ENCODE measurements at regions not wholly inside any gene's neighbourhood (a gene's known extent, or its start where the extent isn't known, plus 50 kb on each side); places are given as distances from the start of the nearest gene placed in this dataset.

- Histone ChIP-seq H3K4ac (ENCODE audit: low read length) (no peak overlapping the region), H2BK12ac (ENCODE audit: low read length) (no peak overlapping the region), H3K4me3 (ENCODE audit: low read length in 2 of 2) (no peak overlapping the region), H2BK5ac (ENCODE audit: low read length) (no peak overlapping the region), H2AFZ (ENCODE audit: low read length) (no peak overlapping the region), H2BK120ac (ENCODE audit: low read depth, low read length) (no peak overlapping the region), H4K91ac (ENCODE audit: low read depth, low read length, poor library complexity) (no peak overlapping the region), H3K36me3 (replicated peaks in 1 of 2; ENCODE audit: control insufficient read depth in 2 of 2, insufficient read depth in 2 of 2, low read length in 2 of 2) (no peaks in the 10 kb centered on the region), H3K4me1 (ENCODE audit: control insufficient read depth in 2 of 2, insufficient read depth in 1 of 2, low read depth in 1 of 2, low read length in 2 of 2) (no peaks in the 10 kb centered on the region), H3K9me3 (replicated peaks in 1 of 2; ENCODE audit: control insufficient read depth in 2 of 2, insufficient read depth in 1 of 2, low read depth in 1 of 2, low read length in 2 of 2) (no peaks in the 10 kb centered on the region), H3K27ac (replicated peaks; ENCODE audit: low read length) (no peak overlapping the region), H4K8ac (ENCODE audit: low read depth, low read length) (no peak overlapping the region), H3K27me3 (ENCODE audit: control insufficient read depth in 3 of 3, insufficient read depth in 3 of 3, low read depth in 1 of 3, low read length in 3 of 3) (no peaks in the 10 kb centered on the region), H3K23ac (ENCODE audit: low read depth, low read length, poor library complexity) (no peak overlapping the region), H3K79me1 (ENCODE audit: low read depth, low read length) (no peaks in the 10 kb centered on the region), H3K4me2 (ENCODE audit: insufficient read depth, low read length, poor library complexity, severe bottlenecking) (no peak overlapping the region), H2BK15ac (ENCODE audit: low read length) (no peak overlapping the region), H3K14ac (ENCODE audit: low read length) (no peak overlapping the region), H2AK5ac (ENCODE audit: low read depth, low read length) (no peak overlapping the region), H3K9ac (ENCODE audit: low read depth, low read length, poor library complexity) (no peak overlapping the region), H3K18ac (ENCODE audit: low read length) (no peak overlapping the region)
- no peak for DNase-seq (ENCODE audit: low spot score)
- WGBS, 2 donors (ENCODE audit: extremely low coverage in 2 of 2, insufficient read length in 2 of 2, insufficient replicate concordance in 1 of 2) = no CpG with 5 or more reads among the region's 1 CpG
These were observed 122.5 kb upstream of the C1orf87 start for GRCh38 chr1:60196026-60196425.

DNA sequence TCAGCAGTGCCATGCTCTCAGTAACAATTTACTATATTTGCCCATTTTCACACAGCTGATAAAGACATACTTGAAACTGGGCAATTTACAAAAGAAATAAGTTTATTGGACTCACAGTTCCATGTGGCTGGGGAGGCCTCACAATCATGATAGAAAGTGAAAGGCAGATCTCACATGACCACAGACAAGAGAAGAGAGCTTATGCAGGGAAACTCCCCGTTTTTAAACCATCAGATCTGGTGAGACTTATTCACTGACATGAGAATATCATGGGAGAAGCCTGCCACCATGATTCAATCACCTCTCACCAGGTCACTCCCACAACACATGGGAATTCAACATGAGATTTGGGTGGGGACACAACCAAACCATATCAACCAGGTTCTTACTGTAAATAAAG, 112.1 kb upstream of the C1orf87 start:
- no peaks in the 10 kb centered on the region for H3K79me1 ChIP-seq (ENCODE audit: low read depth, low read length)
- H2BK12ac ChIP-seq (ENCODE audit: low read length) = no peak overlapping the region
- no peak for DNase-seq (ENCODE audit: low spot score)
- no peak overlapping the region for H3K4me3 ChIP-seq (ENCODE audit: low read length in 2 of 2)
- H2BK5ac ChIP-seq (ENCODE audit: low read length) = no peak overlapping the region
- H3K27me3 ChIP-seq (ENCODE audit: control insufficient read depth in 3 of 3, insufficient read depth in 3 of 3, low read depth in 1 of 3, low read length in 3 of 3) = no peaks in the 10 kb centered on the region
- no peaks in the 10 kb centered on the region for H3K36me3 ChIP-seq (replicated peaks in 1 of 2; ENCODE audit: control insufficient read depth in 2 of 2, insufficient read depth in 2 of 2, low read length in 2 of 2)
- H2BK15ac ChIP-seq (ENCODE audit: low read length) = no peak overlapping the region
- H3K14ac ChIP-seq (ENCODE audit: low read length) = no peak overlapping the region
- H3K18ac ChIP-seq (ENCODE audit: low read length) = no peak overlapping the region
- no peak overlapping the region for H2AFZ ChIP-seq (ENCODE audit: low read length)
- H3K4me1 ChIP-seq (ENCODE audit: control insufficient read depth in 2 of 2, insufficient read depth in 1 of 2, low read depth in 1 of 2, low read length in 2 of 2) = no peaks in the 10 kb centered on the region
- no peak overlapping the region for H3K27ac ChIP-seq (replicated peaks; ENCODE audit: low read length)
- H3K4me2 ChIP-seq (ENCODE audit: insufficient read depth, low read length, poor library complexity, severe bottlenecking) = no peak overlapping the region
- H3K23ac ChIP-seq (ENCODE audit: low read depth, low read length, poor library complexity) = no peak overlapping the region
- H4K8ac ChIP-seq (ENCODE audit: low read depth, low read length) = no peak overlapping the region
- WGBS, 2 donors (ENCODE audit: extremely low coverage in 2 of 2, insufficient read length in 2 of 2, insufficient replicate concordance in 1 of 2) = no CpG with 5 or more reads among the region's 1 CpG
- no peak overlapping the region for H4K91ac ChIP-seq (ENCODE audit: low read depth, low read length, poor library complexity)
- no peak overlapping the region for H2BK120ac ChIP-seq (ENCODE audit: low read depth, low read length)
- peaks cover 0 to 3% of the 10 kb centered on the region in 2 donors for H3K9me3 ChIP-seq (replicated peaks in 1 of 2; ENCODE audit: control insufficient read depth in 2 of 2, insufficient read depth in 1 of 2, low read depth in 1 of 2, low read length in 2 of 2)
- H2AK5ac ChIP-seq (ENCODE audit: low read depth, low read length) = no peak overlapping the region
- no peak overlapping the region for H3K4ac ChIP-seq (ENCODE audit: low read length)
- H3K9ac ChIP-seq (ENCODE audit: low read depth, low read length, poor library complexity) = no peak overlapping the region

- no peak for DNase-seq (ENCODE audit: low spot score)
- no CpG with 5 or more reads among the region's 2 CpGs for WGBS, 2 donors (ENCODE audit: extremely low coverage in 2 of 2, insufficient read length in 2 of 2, insufficient replicate concordance in 1 of 2)
- H3K27ac ChIP-seq (replicated peaks; ENCODE audit: low read length) = no peak overlapping the region
These were observed 111.0 kb upstream of the C1orf87 start for GRCh38 chr1:60184521-60184920.

GRCh38 chr1:60173729-60174505, 100.3 kb upstream of the C1orf87 start:
- H2BK12ac ChIP-seq (ENCODE audit: low read length) = no peak overlapping the region
- no peak overlapping the region for H4K91ac ChIP-seq (ENCODE audit: low read depth, low read length, poor library complexity)
- no peaks in the 10 kb centered on the region for H3K36me3 ChIP-seq (replicated peaks in 1 of 2; ENCODE audit: control insufficient read depth in 2 of 2, insufficient read depth in 2 of 2, low read length in 2 of 2)
- no peaks in the 10 kb centered on the region for H3K4me1 ChIP-seq (ENCODE audit: control insufficient read depth in 2 of 2, insufficient read depth in 1 of 2, low read depth in 1 of 2, low read length in 2 of 2)
- no peaks in the 10 kb centered on the region for H3K27me3 ChIP-seq (ENCODE audit: control insufficient read depth in 3 of 3, insufficient read depth in 3 of 3, low read depth in 1 of 3, low read length in 3 of 3)
- DNase-seq (ENCODE audit: low spot score) = no peak
- no peak overlapping the region for H2BK15ac ChIP-seq (ENCODE audit: low read length)
- H2BK120ac ChIP-seq (ENCODE audit: low read depth, low read length) = no peak overlapping the region
- no peak overlapping the region for H3K4ac ChIP-seq (ENCODE audit: low read length)
- H3K4me2 ChIP-seq (ENCODE audit: insufficient read depth, low read length, poor library complexity, severe bottlenecking) = no peak overlapping the region
- no peak overlapping the region for H3K9ac ChIP-seq (ENCODE audit: low read depth, low read length, poor library complexity)
- no peak overlapping the region for H2AFZ ChIP-seq (ENCODE audit: low read length)
- H3K4me3 ChIP-seq (ENCODE audit: low read length in 2 of 2) = no peak overlapping the region
- no peak overlapping the region for H3K27ac ChIP-seq (replicated peaks; ENCODE audit: low read length)
- no peaks in the 10 kb centered on the region for H3K9me3 ChIP-seq (replicated peaks in 1 of 2; ENCODE audit: control insufficient read depth in 2 of 2, insufficient read depth in 1 of 2, low read depth in 1 of 2, low read length in 2 of 2)
- H3K18ac ChIP-seq (ENCODE audit: low read length) = no peak overlapping the region
- no peak overlapping the region for H4K8ac ChIP-seq (ENCODE audit: low read depth, low read length)
- H2BK5ac ChIP-seq (ENCODE audit: low read length) = no peak overlapping the region
- no peak overlapping the region for H3K23ac ChIP-seq (ENCODE audit: low read depth, low read length, poor library complexity)
- H3K79me1 ChIP-seq (ENCODE audit: low read depth, low read length) = no peaks in the 10 kb centered on the region
- no CpG with 5 or more reads among the region's 3 CpGs for WGBS, 2 donors (ENCODE audit: extremely low coverage in 2 of 2, insufficient read length in 2 of 2, insufficient replicate concordance in 1 of 2)
- no peak overlapping the region for H3K14ac ChIP-seq (ENCODE audit: low read length)
- H2AK5ac ChIP-seq (ENCODE audit: low read depth, low read length) = no peak overlapping the region

More at GRCh38 chr1:60184521-60184920, 111.0 kb upstream of the C1orf87 start:
- Histone ChIP-seq H3K79me1 (ENCODE audit: low read depth, low read length) (no peaks in the 10 kb centered on the region), H2BK120ac (ENCODE audit: low read depth, low read length) (no peak overlapping the region), H3K4me1 (ENCODE audit: control insufficient read depth in 2 of 2, insufficient read depth in 1 of 2, low read depth in 1 of 2, low read length in 2 of 2) (no peaks in the 10 kb centered on the region), H3K9ac (ENCODE audit: low read depth, low read length, poor library complexity) (no peak overlapping the region), H4K91ac (ENCODE audit: low read depth, low read length, poor library complexity) (no peak overlapping the region), H3K4me2 (ENCODE audit: insufficient read depth, low read length, poor library complexity, severe bottlenecking) (no peak overlapping the region), H3K9me3 (replicated peaks in 1 of 2; ENCODE audit: control insufficient read depth in 2 of 2, insufficient read depth in 1 of 2, low read depth in 1 of 2, low read length in 2 of 2) (peaks cover 0 to 3% of the 10 kb centered on the region in 2 donors), H2BK12ac (ENCODE audit: low read length) (no peak overlapping the region), H3K14ac (ENCODE audit: low read length) (no peak overlapping the region), H3K27me3 (ENCODE audit: control insufficient read depth in 3 of 3, insufficient read depth in 3 of 3, low read depth in 1 of 3, low read length in 3 of 3) (no peaks in the 10 kb centered on the region), H2AFZ (ENCODE audit: low read length) (no peak overlapping the region), H4K8ac (ENCODE audit: low read depth, low read length) (no peak overlapping the region), H3K4ac (ENCODE audit: low read length) (no peak overlapping the region), H2BK5ac (ENCODE audit: low read length) (no peak overlapping the region), H3K18ac (ENCODE audit: low read length) (no peak overlapping the region), H2BK15ac (ENCODE audit: low read length) (no peak overlapping the region), H3K23ac (ENCODE audit: low read depth, low read length, poor library complexity) (no peak overlapping the region), H3K4me3 (ENCODE audit: low read length in 2 of 2) (no peak overlapping the region), H3K36me3 (replicated peaks in 1 of 2; ENCODE audit: control insufficient read depth in 2 of 2, insufficient read depth in 2 of 2, low read length in 2 of 2) (no peaks in the 10 kb centered on the region), H2AK5ac (ENCODE audit: low read depth, low read length) (no peak overlapping the region)
